ENCODE measurements at regions not wholly inside any gene's neighbourhood (a gene's known extent, or its start where the extent isn't known, plus 50 kb on each side); places are given as distances from the start of the nearest gene placed in this dataset.

GRCh38 chr1:90190523-90190922, 195.6 kb downstream of the ZNF326 start:
- Histone ChIP-seq H3K27ac (ENCODE audit: low read depth, low read length, poor library complexity, severe bottlenecking) (no peak overlapping the region), H2AFZ (ENCODE audit: low read length) (no peak overlapping the region), H3K4me1 (ENCODE audit: insufficient read depth, low read length, severe bottlenecking) (no peaks in the 10 kb centered on the region), H3K4me3 (ENCODE audit: low read depth, low read length, poor library complexity, severe bottlenecking) (no peak overlapping the region), H3K36me3 (ENCODE audit: insufficient read depth, low read length) (no peaks in the 10 kb centered on the region), H3K9me2 (ENCODE audit: low read depth, low read length) (no peaks in the 10 kb centered on the region), H3K9ac (ENCODE audit: low read length) (no peak overlapping the region), H3K9me3 (ENCODE audit: low read length) (no peaks in the 10 kb centered on the region), H4K20me1 (ENCODE audit: insufficient read depth, low read length) (no peaks in the 10 kb centered on the region), H3K4me2 (ENCODE audit: low read length) (no peak overlapping the region), H3K27me3 (ENCODE audit: insufficient read depth, low read length) (no peaks in the 10 kb centered on the region), H3K79me2 (ENCODE audit: insufficient read depth, low read length) (no peaks in the 10 kb centered on the region), H3F3A (ENCODE audit: insufficient read depth, low read length) (no peaks in the 10 kb centered on the region)
- no peak for TF ChIP-seq EZH2 (IDR thresholded peaks at IDR 0.05; ENCODE audit: borderline replicate concordance, low read length)

- Histone ChIP-seq H3K9me2 (ENCODE audit: low read depth, low read length) (no peaks in the 10 kb centered on the region), H3K9me3 (ENCODE audit: low read length) (no peaks in the 10 kb centered on the region), H3K27ac (ENCODE audit: low read depth, low read length, poor library complexity, severe bottlenecking) (no peak overlapping the region), H3K4me3 (ENCODE audit: low read depth, low read length, poor library complexity, severe bottlenecking) (no peak overlapping the region), H3K4me1 (ENCODE audit: insufficient read depth, low read length, severe bottlenecking) (no peaks in the 10 kb centered on the region), H3K27me3 (ENCODE audit: insufficient read depth, low read length) (no peaks in the 10 kb centered on the region), H3K4me2 (ENCODE audit: low read length) (no peak overlapping the region), H2AFZ (ENCODE audit: low read length) (no peak overlapping the region), H4K20me1 (ENCODE audit: insufficient read depth, low read length) (no peaks in the 10 kb centered on the region), H3K79me2 (ENCODE audit: insufficient read depth, low read length) (no peaks in the 10 kb centered on the region), H3F3A (ENCODE audit: insufficient read depth, low read length) (no peaks in the 10 kb centered on the region), H3K9ac (ENCODE audit: low read length) (no peak overlapping the region), H3K36me3 (ENCODE audit: insufficient read depth, low read length) (no peaks in the 10 kb centered on the region)
- no peak for TF ChIP-seq EZH2 (IDR thresholded peaks at IDR 0.05; ENCODE audit: borderline replicate concordance, low read length)
- no peak for TF ChIP-seq CTCF (IDR thresholded peaks at IDR 0.05; ENCODE audit: low read length)
These were observed 195.0 kb downstream of the ZNF326 start for GRCh38 chr1:90189889-90190288.

- Histone ChIP-seq H3K36me3 (ENCODE audit: insufficient read depth, low read length) (no peaks in the 10 kb centered on the region), H3K79me2 (ENCODE audit: insufficient read depth, low read length) (no peaks in the 10 kb centered on the region), H2AFZ (ENCODE audit: low read length) (no peak overlapping the region), H3K9me2 (ENCODE audit: low read depth, low read length) (no peaks in the 10 kb centered on the region), H3F3A (ENCODE audit: insufficient read depth, low read length) (no peaks in the 10 kb centered on the region), H4K20me1 (ENCODE audit: insufficient read depth, low read length) (no peaks in the 10 kb centered on the region), H3K9me3 (ENCODE audit: low read length) (no peaks in the 10 kb centered on the region), H3K27ac (ENCODE audit: low read depth, low read length, poor library complexity, severe bottlenecking) (no peak overlapping the region), H3K4me2 (ENCODE audit: low read length) (no peak overlapping the region), H3K27me3 (ENCODE audit: insufficient read depth, low read length) (no peaks in the 10 kb centered on the region), H3K4me1 (ENCODE audit: insufficient read depth, low read length, severe bottlenecking) (no peaks in the 10 kb centered on the region), H3K4me3 (ENCODE audit: low read depth, low read length, poor library complexity, severe bottlenecking) (no peak overlapping the region), H3K9ac (ENCODE audit: low read length) (no peak overlapping the region)
- TF ChIP-seq EZH2 (IDR thresholded peaks at IDR 0.05; ENCODE audit: borderline replicate concordance, low read length) = no peak
- no peak for TF ChIP-seq CTCF (IDR thresholded peaks at IDR 0.05; ENCODE audit: low read length)
These were observed 192.3 kb downstream of the ZNF326 start for GRCh38 chr1:90187323-90187585.

- no peak overlapping the region for H3K4me3 ChIP-seq (ENCODE audit: low read depth, low read length, poor library complexity, severe bottlenecking)
- no peaks in the 10 kb centered on the region for H3K9me3 ChIP-seq (ENCODE audit: low read length)
- no peaks in the 10 kb centered on the region for H3K4me1 ChIP-seq (ENCODE audit: insufficient read depth, low read length, severe bottlenecking)
- no peak overlapping the region for H3K9ac ChIP-seq (ENCODE audit: low read length)
- H3K79me2 ChIP-seq (ENCODE audit: insufficient read depth, low read length) = no peaks in the 10 kb centered on the region
- H3K27me3 ChIP-seq (ENCODE audit: insufficient read depth, low read length) = no peaks in the 10 kb centered on the region
- TF ChIP-seq EZH2 (IDR thresholded peaks at IDR 0.05; ENCODE audit: borderline replicate concordance, low read length) (no peak), CTCF (IDR thresholded peaks at IDR 0.05; ENCODE audit: low read length) (no peak)
- H4K20me1 ChIP-seq (ENCODE audit: insufficient read depth, low read length) = no peaks in the 10 kb centered on the region
- no peak overlapping the region for H3K27ac ChIP-seq (ENCODE audit: low read depth, low read length, poor library complexity, severe bottlenecking)
- H3F3A ChIP-seq (ENCODE audit: insufficient read depth, low read length) = no peaks in the 10 kb centered on the region
- no peak overlapping the region for H3K4me2 ChIP-seq (ENCODE audit: low read length)
- no peaks in the 10 kb centered on the region for H3K36me3 ChIP-seq (ENCODE audit: insufficient read depth, low read length)
- H2AFZ ChIP-seq (ENCODE audit: low read length) = no peak overlapping the region
- H3K9me2 ChIP-seq (ENCODE audit: low read depth, low read length) = no peaks in the 10 kb centered on the region
These were observed 191.8 kb downstream of the ZNF326 start for GRCh38 chr1:90186506-90187322.
